K562 (cell line): ENCODE measurements at regions not wholly inside any gene's neighbourhood (a gene's known extent, or its start where the extent isn't known, plus 50 kb on each side); places are given as distances from the start of the nearest gene placed in this dataset.

Experiments used
- ELF4 ChIP-seq: fragments of 450-650 bp; formaldehyde crosslinking; IDR thresholded peaks from 2 replicates; pipeline ENCODE4 v1.4.0; 2022; ENCODE audit warnings: missing genetic modification characterization
- KLF10 ChIP-seq: fragments of 250-450 bp; sonication (Bioruptor Pico); IDR thresholded peaks from 2 replicates; pipeline ENCODE4 v1.6.1; 2021; ENCODE audit warnings: matching md5 sums
- POLR2A ChIP-seq: fragments of 450-650 bp; conservative IDR thresholded peaks from 2 replicates; pipeline ENCODE4 v1.6.1; 2016
- SAP30 ChIP-seq: fragments of 200-600 bp; sonication (generic); IDR thresholded peaks from 2 replicates; pipeline ENCODE4 v1.6.1; 2012; ENCODE audit warnings: borderline replicate concordance, low read depth, mild to moderate bottlenecking, moderate library complexity, low read length, control low read depth, inconsistent platforms; ENCODE audit not compliant: insufficient read depth, poor library complexity, severe bottlenecking
- TF ChIP-seq, protein P1 (sequence below), 3 experiments: IDR thresholded peaks in 2 of 3; conservative IDR thresholded peaks in 1 of 3; 2 replicates each; pipeline ENCODE4 v1.5.1; 2011 to 2012; ENCODE audit warnings: low read length in 3 of 3, mild to moderate bottlenecking in 3 of 3, control low read depth in 2 of 3, improper control_type of control experiment in 1 of 3, inconsistent platforms in 1 of 3, low read depth in 1 of 3, mixed read lengths in 1 of 3, moderate library complexity in 1 of 3; ENCODE audit not compliant: insufficient read depth in 2 of 3
- TF ChIP-seq, protein P2 (sequence below): sonication (generic); formaldehyde crosslinking; IDR thresholded peaks from 2 replicates; pipeline ENCODE4 v1.8.0; 2022; ENCODE audit warnings: missing genetic modification reagents, mild to moderate bottlenecking, borderline replicate concordance

DNA sequence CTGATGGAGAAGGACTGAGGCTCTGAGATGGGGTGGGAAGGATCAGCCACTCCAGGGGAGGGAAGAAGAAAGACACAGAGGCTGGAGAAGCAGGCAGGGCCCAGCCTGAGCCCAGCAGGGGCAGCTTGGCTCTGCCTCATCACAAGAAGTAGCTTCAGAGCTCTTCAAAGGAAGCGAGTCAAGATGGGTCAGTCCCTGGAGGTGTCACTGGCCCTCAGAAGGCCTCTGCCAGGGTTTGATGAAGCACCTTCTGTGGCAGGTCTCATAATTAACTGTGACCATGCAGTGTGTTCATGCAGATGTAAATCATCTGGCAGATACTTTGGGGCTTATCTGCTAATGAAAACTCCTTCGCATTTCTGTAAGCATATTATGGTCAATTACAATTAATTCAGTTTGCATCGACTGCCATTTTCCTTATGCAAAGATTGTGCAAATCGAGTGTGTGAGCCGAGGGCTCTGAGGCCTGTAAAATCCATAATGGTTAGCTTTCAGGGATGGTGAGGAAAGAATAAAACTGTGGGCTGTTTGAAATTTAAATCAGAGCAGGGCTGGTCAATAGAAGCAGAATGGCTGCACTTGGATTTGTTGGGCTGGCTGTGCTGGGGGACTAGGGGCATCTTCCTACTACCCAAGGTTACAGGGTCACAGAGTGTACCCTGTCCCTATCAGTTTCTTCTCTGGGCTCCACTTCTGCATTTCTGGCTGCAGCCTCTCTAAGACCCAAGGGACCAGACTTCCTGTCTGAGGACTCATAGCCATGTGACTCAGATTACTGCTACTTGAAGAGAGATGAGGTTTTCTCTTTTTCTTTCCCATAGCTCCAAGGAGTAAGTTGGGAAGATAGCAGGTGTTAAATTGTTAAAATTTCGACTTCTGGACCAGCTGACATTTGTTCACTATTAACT lies 376.6 kb downstream of the DHX35 start:
- no peak for TF ChIP-seq ELF4 (CRISPR knock-in tag)
- TF ChIP-seq, protein P1, sequence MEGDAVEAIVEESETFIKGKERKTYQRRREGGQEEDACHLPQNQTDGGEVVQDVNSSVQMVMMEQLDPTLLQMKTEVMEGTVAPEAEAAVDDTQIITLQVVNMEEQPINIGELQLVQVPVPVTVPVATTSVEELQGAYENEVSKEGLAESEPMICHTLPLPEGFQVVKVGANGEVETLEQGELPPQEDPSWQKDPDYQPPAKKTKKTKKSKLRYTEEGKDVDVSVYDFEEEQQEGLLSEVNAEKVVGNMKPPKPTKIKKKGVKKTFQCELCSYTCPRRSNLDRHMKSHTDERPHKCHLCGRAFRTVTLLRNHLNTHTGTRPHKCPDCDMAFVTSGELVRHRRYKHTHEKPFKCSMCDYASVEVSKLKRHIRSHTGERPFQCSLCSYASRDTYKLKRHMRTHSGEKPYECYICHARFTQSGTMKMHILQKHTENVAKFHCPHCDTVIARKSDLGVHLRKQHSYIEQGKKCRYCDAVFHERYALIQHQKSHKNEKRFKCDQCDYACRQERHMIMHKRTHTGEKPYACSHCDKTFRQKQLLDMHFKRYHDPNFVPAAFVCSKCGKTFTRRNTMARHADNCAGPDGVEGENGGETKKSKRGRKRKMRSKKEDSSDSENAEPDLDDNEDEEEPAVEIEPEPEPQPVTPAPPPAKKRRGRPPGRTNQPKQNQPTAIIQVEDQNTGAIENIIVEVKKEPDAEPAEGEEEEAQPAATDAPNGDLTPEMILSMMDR (IDR thresholded peaks at IDR 0.05 in 2 of 3, conservative IDR thresholded peaks at IDR 0.05 in 1 of 3; ENCODE audit: insufficient read depth in 2 of 3, low read depth in 1 of 3, low read length in 3 of 3) = no peak
- no peak for TF ChIP-seq POLR2A
- TF ChIP-seq, protein P2, sequence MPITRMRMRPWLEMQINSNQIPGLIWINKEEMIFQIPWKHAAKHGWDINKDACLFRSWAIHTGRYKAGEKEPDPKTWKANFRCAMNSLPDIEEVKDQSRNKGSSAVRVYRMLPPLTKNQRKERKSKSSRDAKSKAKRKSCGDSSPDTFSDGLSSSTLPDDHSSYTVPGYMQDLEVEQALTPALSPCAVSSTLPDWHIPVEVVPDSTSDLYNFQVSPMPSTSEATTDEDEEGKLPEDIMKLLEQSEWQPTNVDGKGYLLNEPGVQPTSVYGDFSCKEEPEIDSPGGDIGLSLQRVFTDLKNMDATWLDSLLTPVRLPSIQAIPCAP = no peak
- TF ChIP-seq SAP30 = no peak
- no peak for TF ChIP-seq KLF10 (CRISPR knock-in tag)
